HL-60/S4 (cell line): ENCODE measurements at regions not wholly inside any gene's neighbourhood (a gene's known extent, or its start where the extent isn't known, plus 50 kb on each side); places are given as distances from the start of the nearest gene placed in this dataset.

Source experiments
- in situ Hi-C: fragments of 300-500 bp; cut with MboI; formaldehyde crosslinking; loops from 2 replicates; pipeline ENCODE4 v1.14.3; 2022; ENCODE audit warnings: low sequenced_read_pairs

DNA sequence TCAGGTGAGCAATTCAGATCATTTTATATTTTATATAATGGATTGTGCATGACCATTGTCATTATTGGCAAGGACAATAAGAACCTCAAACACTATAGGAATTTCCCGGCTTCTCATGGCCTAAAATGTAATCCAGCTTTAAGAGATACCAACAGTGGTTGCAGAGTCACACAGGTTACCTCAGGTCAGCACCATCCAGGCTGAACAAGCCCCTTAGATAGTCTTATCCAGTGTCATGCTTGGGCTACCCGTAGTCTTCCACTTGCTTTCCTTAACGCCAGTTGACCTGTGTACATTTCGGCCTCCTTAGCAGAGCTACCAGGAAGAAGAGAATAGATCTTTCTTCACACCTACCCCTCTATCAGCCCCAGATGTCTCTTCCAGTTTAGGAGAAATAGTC, 293.3 kb upstream of the SYT4 start:
- in situ Hi-C loops = no loop called here

DNA sequence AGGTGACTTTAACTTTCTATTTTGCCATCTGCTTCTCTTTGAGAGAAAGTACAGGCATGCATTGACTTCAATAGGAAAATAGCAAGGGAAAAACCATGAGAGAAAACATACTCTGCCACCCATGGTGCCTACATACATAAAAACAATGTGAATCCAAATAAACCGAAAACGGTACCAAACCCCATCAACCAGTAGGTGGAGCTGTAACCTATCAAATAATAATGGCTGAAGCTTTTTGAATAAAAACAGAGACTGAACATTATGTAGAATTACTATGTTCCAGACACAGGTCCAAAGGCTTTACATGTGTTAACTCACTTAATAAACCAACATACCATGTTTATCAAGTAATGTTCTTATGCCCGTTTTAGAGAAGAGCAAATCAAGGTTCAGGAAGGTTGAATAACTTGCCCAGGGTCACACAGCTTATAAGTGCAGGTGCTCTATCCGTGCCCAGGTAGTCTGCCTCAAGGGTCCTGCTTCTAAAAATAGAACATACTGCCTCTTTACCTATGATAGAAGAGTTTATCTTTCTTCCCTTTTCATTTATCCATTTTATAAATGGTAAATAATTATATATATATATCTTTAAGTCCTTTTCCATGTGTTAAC, 293.9 kb upstream of the SYT4 start:
- in situ Hi-C loops = no loop called here

GRCh38 chr18:43572163-43572562, 294.9 kb upstream of the SYT4 start:
- in situ Hi-C loops = no loop called here

GRCh38 chr18:43574974-43575373, 297.7 kb upstream of the SYT4 start:
- in situ Hi-C loops = loop anchor here (25.0 kb wide), 1 partner anchor 1463 kb away; no protein-coding TSS in a partner anchor

GRCh38 chr18:43578211-43578610, 300.9 kb upstream of the SYT4 start:
- in situ Hi-C loops = loop anchor here (25.0 kb wide), 1 partner anchor 1466 kb away; no protein-coding TSS in a partner anchor

DNA sequence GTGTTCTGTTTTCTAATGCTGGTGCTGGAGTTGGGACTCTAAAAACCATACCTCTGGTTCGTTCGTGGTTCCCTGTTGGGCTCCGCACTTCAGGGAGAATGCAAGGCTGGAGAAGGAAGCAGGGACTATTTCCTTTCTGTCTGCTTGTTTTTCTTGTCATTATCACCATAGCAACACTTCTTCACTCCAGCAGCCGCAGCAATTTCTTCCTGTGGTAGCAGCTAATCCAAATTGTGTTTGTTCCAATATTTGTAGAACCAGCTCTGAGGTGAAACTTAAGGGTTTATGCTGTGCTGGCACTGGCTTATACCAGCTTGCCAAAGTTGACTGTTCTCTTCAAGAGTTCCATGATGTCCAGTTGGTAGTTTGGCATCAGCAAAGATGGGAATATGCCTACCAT, 301.4 kb upstream of the SYT4 start:
- in situ Hi-C loops = loop anchor here (25.0 kb wide), 1 partner anchor 1466 kb away; no protein-coding TSS in a partner anchor

DNA sequence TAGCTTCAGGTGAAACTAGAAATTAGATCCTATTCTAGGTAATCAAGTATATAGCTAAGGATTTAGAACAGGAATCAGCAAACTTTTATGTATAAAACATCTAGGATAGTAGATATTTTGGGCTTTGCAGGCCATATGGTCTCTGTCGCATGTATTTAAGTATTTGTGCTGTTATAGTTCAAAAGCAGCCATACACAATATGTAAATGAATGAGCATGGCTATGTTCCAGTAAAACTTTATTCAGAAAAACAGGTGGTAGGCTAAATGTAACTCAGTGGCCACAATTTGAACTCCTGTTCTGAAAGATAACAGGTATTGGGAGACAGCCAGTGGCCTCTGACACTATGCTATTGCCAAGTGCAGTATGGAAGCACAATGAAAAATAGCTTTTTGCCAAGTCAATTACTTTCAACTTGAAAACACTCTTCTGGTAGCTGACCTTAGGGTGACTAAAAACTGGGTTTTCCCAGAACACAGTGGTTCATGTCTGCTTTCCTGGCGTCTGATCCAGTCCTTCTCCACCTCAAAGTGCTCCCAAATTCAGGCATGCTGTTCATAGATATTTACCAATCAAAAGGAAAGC, 304.7 kb upstream of the SYT4 start:
- in situ Hi-C loops = loop anchor here (25.0 kb wide), 1 partner anchor 1470 kb away; no protein-coding TSS in a partner anchor

- in situ Hi-C loops = loop anchor here (25.0 kb wide), 1 partner anchor 1475 kb away; no protein-coding TSS in a partner anchor
Measured at GRCh38 chr18:43587538-43588153, 310.4 kb upstream of the SYT4 start.

GRCh38 chr18:43588838-43589237, 311.5 kb upstream of the SYT4 start:
- in situ Hi-C loops = loop anchor here (25.0 kb wide), 1 partner anchor 1477 kb away; no protein-coding TSS in a partner anchor

GRCh38 chr18:43589611-43590151, 312.4 kb upstream of the SYT4 start:
- in situ Hi-C loops = loop anchor here (25.0 kb wide), 1 partner anchor 1477 kb away; no protein-coding TSS in a partner anchor

- in situ Hi-C loops = loop anchor here (25.0 kb wide), 1 partner anchor 1478 kb away; no protein-coding TSS in a partner anchor
Measured at GRCh38 chr18:43590182-43590903, 313.1 kb upstream of the SYT4 start.

DNA sequence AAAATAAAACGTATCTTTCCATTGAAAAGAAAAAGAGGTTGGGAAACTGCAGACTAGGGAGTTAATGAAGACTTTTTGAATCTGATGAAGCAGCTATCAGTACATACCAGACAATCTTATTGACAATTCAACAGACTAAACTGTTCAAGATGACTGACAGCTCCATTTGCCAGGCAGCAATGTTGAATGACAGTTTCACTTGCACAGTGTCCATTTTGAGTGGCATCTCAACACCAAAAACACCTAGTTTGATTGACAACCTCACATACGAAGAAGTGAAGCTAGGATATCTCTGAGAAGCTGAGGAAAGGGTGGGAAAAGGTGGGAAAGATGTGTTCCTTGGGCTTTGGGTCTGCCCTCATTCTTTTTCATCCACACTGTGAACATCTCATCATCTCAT, 315.0 kb upstream of the SYT4 start:
- in situ Hi-C loops = loop anchor here (25.0 kb wide), 1 partner anchor 1480 kb away; no protein-coding TSS in a partner anchor

DNA sequence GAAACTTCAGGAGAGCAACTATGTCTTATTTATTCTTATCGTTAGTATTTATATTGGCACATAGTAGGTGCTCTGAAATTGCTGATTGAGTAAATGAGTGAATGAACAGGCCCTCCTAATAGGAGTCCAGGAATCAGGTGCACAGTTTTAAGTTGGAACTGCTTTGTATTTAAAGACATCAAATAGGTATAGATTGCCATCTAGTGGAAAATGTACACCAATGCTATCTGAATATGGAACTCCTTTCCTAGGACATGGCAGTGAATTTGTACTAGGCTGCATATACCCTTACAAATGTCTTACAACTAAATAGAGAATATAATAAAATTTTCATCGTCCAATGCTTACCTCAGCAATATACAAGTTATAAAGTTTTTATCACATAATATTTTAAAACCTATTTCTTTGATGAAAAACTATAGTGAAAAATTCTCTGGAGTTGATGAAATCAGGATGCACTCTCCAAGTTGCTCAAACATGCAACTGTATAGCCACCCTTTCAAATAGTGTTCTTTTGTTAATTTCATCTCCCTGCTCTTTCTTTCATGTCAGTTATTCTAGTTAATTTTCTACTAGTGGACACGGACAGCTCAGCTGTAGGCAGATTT, 318.9 kb upstream of the SYT4 start:
- in situ Hi-C loops = loop anchor here (25.0 kb wide), 1 partner anchor 1484 kb away; no protein-coding TSS in a partner anchor

DNA sequence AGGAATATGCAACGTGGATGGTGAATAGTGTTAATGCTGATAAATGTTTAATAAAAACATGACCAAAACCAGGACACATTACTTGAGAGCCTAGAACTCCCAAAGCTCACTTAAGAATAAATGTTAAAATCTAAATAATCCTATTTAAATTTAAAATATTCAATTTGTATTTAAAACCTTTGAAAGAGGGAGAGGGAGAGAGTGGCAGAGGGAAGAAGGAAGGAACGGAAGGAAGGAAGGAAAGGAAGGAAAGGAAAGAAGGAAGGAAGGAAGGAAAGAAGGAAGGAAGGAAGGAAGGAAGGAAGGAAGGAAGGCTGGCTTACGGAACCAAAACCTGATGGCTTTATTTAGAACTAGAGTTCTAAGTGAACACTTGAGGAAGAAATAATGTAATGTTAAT, 324.1 kb upstream of the SYT4 start:
- in situ Hi-C loops = no loop called here

GRCh38 chr18:43605224-43605623, 327.9 kb upstream of the SYT4 start:
- in situ Hi-C loops = no loop called here

DNA sequence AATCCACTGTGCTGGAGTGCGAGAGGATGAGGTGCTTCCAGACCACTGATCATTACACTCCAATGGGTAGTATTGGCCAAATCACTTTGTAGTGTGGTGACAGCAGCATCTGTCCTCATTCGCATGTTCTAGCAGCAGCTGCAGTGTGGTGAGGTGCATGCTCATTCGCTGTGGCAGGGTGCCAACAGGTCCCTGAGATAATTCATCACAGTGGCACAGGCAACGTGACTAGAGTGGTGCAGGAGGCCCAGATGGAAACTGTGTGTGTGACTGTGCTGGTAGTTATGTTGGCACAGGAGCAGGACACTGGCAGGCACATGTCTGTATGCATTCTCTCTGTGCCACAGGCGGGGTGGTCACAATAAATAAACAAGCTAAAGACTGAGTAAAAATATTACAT, 329.5 kb upstream of the SYT4 start:
- in situ Hi-C loops = no loop called here

DNA sequence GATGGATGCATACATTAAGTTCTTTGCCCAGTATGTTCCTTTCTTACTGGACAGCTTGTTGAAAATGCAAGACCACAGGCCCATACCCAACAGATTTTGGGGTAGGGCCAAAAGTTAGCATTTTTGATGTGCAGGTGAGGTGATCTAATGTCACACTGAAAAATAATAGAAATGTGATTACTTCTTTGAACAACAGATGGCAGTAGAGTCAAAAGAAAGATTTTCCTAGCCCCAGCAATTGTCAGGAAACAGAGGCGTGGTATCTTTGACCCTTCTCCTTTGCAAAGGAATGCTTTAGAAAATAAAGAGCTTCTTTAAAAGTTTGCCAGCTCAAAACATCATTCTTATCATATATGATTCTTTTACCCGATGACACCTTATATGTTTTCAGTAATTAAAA, 343.6 kb upstream of the SYT4 start:
- in situ Hi-C loops = no loop called here

DNA sequence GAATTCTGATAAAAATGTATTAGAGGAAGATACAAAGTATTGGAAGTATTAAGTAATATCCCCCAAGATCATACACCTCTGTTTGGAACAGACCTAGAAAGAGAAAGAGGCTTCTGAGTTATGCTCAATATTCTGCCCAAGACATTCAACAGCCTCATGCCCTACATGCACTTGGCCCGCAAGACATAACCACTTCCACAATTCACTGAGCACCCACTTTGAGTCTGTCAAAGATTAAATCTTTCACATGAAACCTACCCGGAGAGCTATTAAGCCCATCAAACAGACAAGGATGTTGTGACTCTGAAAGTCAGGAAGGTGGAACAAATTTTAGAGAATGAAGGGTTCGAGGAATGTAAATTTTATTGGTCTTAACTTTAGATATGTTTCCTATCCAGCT, 344.7 kb upstream of the SYT4 start:
- in situ Hi-C loops = no loop called here

DNA sequence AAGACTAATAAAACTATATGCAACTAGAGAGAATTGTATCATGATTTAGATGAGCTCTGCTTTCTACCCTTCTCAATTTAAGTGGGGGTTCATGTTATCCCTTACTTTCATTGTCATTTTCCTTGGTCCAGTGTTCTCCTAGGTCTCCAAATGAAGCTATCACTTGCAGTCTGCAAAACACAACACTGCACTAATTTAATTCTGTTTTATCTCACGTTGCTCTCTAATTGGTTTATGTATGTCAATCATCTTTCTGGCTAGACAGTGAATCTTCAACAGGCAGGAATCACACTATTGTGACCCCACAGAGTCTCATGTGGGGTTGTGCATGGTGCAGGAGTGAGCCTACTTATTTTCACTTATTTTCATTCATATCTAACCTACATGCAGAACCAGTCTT, 348.3 kb upstream of the SYT4 start:
- in situ Hi-C loops = no loop called here

GRCh38 chr18:43627848-43628530, 350.7 kb upstream of the SYT4 start:
- in situ Hi-C loops = no loop called here
